Thymus (tissue), 11 donors: ENCODE measurements at regions not wholly inside any gene's neighbourhood (a gene's known extent, or its start where the extent isn't known, plus 50 kb on each side); places are given as distances from the start of the nearest gene placed in this dataset.

ENCODE experiments used
- DNase-seq, 9 donors: peaks; one replicate each; pipeline ENCODE4 v3.0.0-alpha.2; 2013; ENCODE audit warnings: low spot score in 9 of 9, low read depth in 6 of 9, missing footprints in 1 of 9
- H3K27ac ChIP-seq, 2 donors: one replicate each; pipeline ENCODE4 v1.5.1; 2013; ENCODE audit warnings: control low read depth in 1 of 2, low read depth in 1 of 2, low read length in 1 of 2, mild to moderate bottlenecking in 1 of 2, moderate library complexity in 1 of 2
- H3K27me3 ChIP-seq, 2 donors: one replicate each; pipeline ENCODE4 v1.5.1; 2013; ENCODE audit warnings: low read length in 1 of 2; ENCODE audit not compliant: control insufficient read depth in 2 of 2, insufficient read depth in 1 of 2
- H3K36me3 ChIP-seq, 2 donors: one replicate each; pipeline ENCODE4 v1.5.1; 2013; ENCODE audit warnings: low read length in 1 of 2, mild to moderate bottlenecking in 1 of 2, moderate library complexity in 1 of 2; ENCODE audit not compliant: control insufficient read depth in 2 of 2, insufficient read depth in 2 of 2
- H3K4me1 ChIP-seq, 2 donors: one replicate each; pipeline ENCODE4 v1.5.1; 2013; ENCODE audit warnings: low read length in 2 of 2; ENCODE audit not compliant: control insufficient read depth in 2 of 2, insufficient read depth in 2 of 2
- H3K4me3 ChIP-seq, 2 donors: one replicate each; pipeline ENCODE4 v1.5.1; 2013; ENCODE audit warnings: low read length in 2 of 2, control low read depth in 1 of 2, mild to moderate bottlenecking in 1 of 2
- H3K9me3 ChIP-seq, 2 donors: one replicate each; pipeline ENCODE4 v1.5.1; 2013; ENCODE audit warnings: low read length in 1 of 2, mild to moderate bottlenecking in 1 of 2; ENCODE audit not compliant: control insufficient read depth in 2 of 2, insufficient read depth in 1 of 2
- WGBS: extraction: QIAGEN DNeasy Blood & Tissue Kit; methylation state at CpG from one replicate; pipeline ENCODE4 v1.1.7; 2013; 5-methylcytosine and 5-hydroxymethylcytosine counted together
- donor health status: healthy.

DNA sequence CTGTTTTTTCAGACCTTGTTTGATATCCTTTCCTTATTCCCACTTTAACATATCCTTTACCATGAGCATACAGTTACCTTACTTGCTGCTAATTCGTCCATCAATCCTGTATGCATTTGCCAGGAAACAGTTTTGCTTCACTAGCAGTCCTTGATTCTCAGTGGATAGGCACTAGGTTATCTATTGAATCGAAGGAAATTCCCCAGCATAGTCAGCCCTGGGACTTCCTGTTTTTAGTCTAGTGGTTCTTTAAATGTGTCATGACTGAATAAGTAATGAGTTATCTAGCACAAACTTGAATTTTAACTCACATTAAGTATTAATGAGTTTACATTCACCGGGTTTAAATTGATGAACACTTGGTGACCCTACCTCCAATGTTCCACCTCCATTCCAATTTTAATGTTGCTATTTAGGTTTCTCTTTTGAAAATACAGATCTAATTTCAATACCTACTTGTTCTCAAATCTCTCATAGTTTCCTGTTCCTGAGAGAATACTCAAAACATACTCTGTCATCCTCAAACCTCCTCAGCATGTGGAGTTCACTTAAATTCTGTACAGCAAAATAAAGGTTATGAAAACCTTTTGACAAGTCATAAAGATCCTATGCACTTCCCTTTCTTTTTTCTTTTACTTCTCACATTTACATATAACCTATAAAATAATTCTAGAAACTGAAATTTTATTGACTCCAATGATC is 1375.1 kb upstream of the TENM4 start:
- H3K27me3 ChIP-seq, result no peaks in the 10 kb centered on the region
- no peaks in the 10 kb centered on the region for H3K4me1 ChIP-seq
- no peak overlapping the region for H3K4me3 ChIP-seq
- H3K27ac ChIP-seq, result no peak overlapping the region
- no peaks in the 10 kb centered on the region for H3K9me3 ChIP-seq
- no peaks in the 10 kb centered on the region for H3K36me3 ChIP-seq
- 29% methylated on average over 3 of the region's 3 CpGs for WGBS
- DNase-seq, result peak in 1 of 9 donors; percentile 3

DNA sequence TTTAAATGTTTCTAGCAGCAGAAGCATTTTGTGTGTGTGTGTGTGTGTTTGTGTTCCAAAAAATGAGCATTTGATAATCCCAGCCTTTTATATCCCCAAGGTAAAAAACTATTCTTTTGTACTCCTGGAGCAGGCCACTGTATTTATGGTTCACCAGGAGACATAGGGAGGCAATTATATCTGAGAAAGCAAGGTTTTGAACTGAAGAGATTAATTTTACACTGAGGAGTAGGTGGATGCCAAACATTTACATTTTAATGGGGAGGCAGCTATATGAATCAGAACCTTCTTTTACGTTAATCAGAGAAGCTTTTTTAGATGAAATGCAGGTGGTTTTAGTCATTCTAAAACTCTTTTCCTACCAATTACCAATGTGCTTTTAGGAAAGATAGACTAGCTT is 1374.0 kb upstream of the TENM4 start:
- no peaks in the 10 kb centered on the region for H3K36me3 ChIP-seq
- no peak overlapping the region for H3K27ac ChIP-seq
- no peaks in the 10 kb centered on the region for H3K4me1 ChIP-seq
- H3K4me3 ChIP-seq, result no peak overlapping the region
- no peak for DNase-seq
- WGBS, result 91% methylated on average over 1 of the region's 1 CpG
- H3K9me3 ChIP-seq, result no peaks in the 10 kb centered on the region
- H3K27me3 ChIP-seq, result no peaks in the 10 kb centered on the region

DNA sequence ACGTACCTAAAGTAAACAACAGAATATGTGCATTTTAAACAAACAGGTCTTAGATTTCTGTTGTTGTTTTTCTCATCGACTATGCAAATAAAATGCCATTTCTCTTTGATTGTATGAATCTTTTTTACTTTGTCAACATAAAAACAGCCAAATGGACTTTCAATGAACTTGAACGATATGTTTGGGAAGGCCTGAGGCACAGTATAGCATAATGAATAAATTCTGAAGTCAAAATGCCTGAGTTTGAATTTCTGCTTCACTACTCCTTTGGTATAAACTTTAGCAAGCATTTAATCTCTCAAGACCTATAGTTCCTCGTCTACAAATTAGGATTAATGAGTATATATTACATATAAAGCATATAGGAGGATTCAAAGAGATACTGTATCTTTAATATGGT is 1369.9 kb upstream of the TENM4 start:
- no peak for DNase-seq
- Histone ChIP-seq H3K9me3 (no peaks in the 10 kb centered on the region), H3K27ac (no peak overlapping the region), H3K4me3 (no peak overlapping the region), H3K4me1 (no peaks in the 10 kb centered on the region), H3K27me3 (no peaks in the 10 kb centered on the region), H3K36me3 (no peaks in the 10 kb centered on the region)
- 82% methylated on average over 4 of the region's 4 CpGs for WGBS

GRCh38 chr11:80798174-80798573 is 1357.3 kb upstream of the TENM4 start:
- Histone ChIP-seq H3K36me3 (no peaks in the 10 kb centered on the region), H3K27me3 (no peaks in the 10 kb centered on the region), H3K4me1 (no peaks in the 10 kb centered on the region), H3K27ac (no peak overlapping the region), H3K9me3 (peaks cover 0 to 8% of the 10 kb centered on the region in 2 donors), H3K4me3 (no peak overlapping the region)
- 78% methylated on average over 8 of the region's 8 CpGs for WGBS
- DNase-seq, result no peak

DNA sequence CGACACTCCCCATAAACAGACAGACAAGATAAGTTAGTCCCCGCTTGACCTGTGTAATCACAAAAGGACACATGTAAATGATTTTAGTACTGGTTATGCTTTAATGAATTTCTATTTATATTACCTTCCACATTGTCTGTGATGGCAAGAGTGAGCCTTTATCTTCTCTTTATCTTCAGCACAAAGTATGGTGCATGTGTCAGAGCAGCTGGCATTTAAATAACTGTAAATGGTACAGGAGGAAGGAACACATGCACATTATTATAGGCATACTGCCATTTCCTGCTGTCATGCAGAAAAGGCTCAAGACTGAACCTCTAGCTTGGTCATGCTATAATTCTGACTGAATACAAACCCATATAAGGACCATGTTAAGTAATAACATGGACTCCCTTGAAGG is 1342.7 kb upstream of the TENM4 start:
- WGBS, result 94% methylated on average over 2 of the region's 2 CpGs
- no peak for DNase-seq
- Histone ChIP-seq H3K27ac (no peak overlapping the region), H3K4me1 (no peaks in the 10 kb centered on the region), H3K4me3 (no peak overlapping the region), H3K36me3 (no peaks in the 10 kb centered on the region), H3K9me3 (no peaks in the 10 kb centered on the region), H3K27me3 (no peaks in the 10 kb centered on the region)

GRCh38 chr11:80782135-80782885 is 1341.5 kb upstream of the TENM4 start:
- Histone ChIP-seq H3K9me3 (no peaks in the 10 kb centered on the region), H3K4me3 (no peak overlapping the region), H3K27me3 (no peaks in the 10 kb centered on the region), H3K27ac (no peak overlapping the region), H3K4me1 (no peaks in the 10 kb centered on the region), H3K36me3 (no peaks in the 10 kb centered on the region)
- DNase-seq, result no peak
- 92% methylated on average over 4 of the region's 4 CpGs for WGBS

GRCh38 chr11:80779905-80780605 is 1339.2 kb upstream of the TENM4 start:
- 36% methylated on average over 5 of the region's 5 CpGs for WGBS
- no peak overlapping the region for H3K4me3 ChIP-seq
- no peak for DNase-seq
- H3K36me3 ChIP-seq, result no peaks in the 10 kb centered on the region
- H3K27ac ChIP-seq, result no peak overlapping the region
- no peaks in the 10 kb centered on the region for H3K9me3 ChIP-seq
- no peaks in the 10 kb centered on the region for H3K27me3 ChIP-seq
- no peaks in the 10 kb centered on the region for H3K4me1 ChIP-seq

GRCh38 chr11:80778941-80779340 is 1338.1 kb upstream of the TENM4 start:
- Histone ChIP-seq H3K4me1 (no peaks in the 10 kb centered on the region), H3K27ac (no peak overlapping the region), H3K36me3 (no peaks in the 10 kb centered on the region), H3K27me3 (no peaks in the 10 kb centered on the region), H3K4me3 (no peak overlapping the region), H3K9me3 (no peaks in the 10 kb centered on the region)
- DNase-seq, result no peak
- 85% methylated on average over 3 of the region's 3 CpGs for WGBS

GRCh38 chr11:80778432-80778831 is 1337.6 kb upstream of the TENM4 start:
- no peaks in the 10 kb centered on the region for H3K27me3 ChIP-seq
- no peaks in the 10 kb centered on the region for H3K9me3 ChIP-seq
- 91% methylated on average over 3 of the region's 3 CpGs for WGBS
- no peak overlapping the region for H3K27ac ChIP-seq
- no peak overlapping the region for H3K4me3 ChIP-seq
- DNase-seq, result no peak
- H3K36me3 ChIP-seq, result no peaks in the 10 kb centered on the region
- H3K4me1 ChIP-seq, result no peaks in the 10 kb centered on the region
